ENCODE measurements at regions not wholly inside any gene's neighbourhood (a gene's known extent, or its start where the extent isn't known, plus 50 kb on each side); places are given as distances from the start of the nearest gene placed in this dataset.

DNA sequence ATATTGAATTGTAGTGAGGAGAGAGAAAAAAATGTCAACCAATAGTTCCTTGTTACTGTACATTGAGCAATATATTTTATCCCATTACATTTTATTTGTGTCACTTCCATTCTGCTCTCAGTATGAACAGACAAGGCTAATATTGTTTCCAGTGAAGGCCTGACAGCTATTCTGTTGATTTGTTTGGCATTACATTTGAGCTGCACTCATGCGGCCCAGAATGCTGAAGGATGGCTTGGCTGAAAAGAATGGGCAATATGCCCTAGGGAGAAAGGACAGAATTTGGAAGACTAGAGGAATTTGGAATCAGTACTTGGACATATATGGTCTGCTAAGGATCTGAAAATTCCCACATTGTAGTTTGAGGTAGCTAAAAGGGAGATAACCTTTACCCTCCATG, 1294.4 kb downstream of the CDH8 start:
- TF ChIP-seq, protein P1, sequence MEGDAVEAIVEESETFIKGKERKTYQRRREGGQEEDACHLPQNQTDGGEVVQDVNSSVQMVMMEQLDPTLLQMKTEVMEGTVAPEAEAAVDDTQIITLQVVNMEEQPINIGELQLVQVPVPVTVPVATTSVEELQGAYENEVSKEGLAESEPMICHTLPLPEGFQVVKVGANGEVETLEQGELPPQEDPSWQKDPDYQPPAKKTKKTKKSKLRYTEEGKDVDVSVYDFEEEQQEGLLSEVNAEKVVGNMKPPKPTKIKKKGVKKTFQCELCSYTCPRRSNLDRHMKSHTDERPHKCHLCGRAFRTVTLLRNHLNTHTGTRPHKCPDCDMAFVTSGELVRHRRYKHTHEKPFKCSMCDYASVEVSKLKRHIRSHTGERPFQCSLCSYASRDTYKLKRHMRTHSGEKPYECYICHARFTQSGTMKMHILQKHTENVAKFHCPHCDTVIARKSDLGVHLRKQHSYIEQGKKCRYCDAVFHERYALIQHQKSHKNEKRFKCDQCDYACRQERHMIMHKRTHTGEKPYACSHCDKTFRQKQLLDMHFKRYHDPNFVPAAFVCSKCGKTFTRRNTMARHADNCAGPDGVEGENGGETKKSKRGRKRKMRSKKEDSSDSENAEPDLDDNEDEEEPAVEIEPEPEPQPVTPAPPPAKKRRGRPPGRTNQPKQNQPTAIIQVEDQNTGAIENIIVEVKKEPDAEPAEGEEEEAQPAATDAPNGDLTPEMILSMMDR (conservative IDR thresholded peaks at IDR 0.05; ENCODE audit: control insufficient read depth, insufficient read depth, low read depth, low read length): no peak
- no peak for DNase-seq (ENCODE audit: low read depth)
- no peak overlapping the region for H3K4me3 ChIP-seq (ENCODE audit: control insufficient read depth, low read depth, low read length)

DNA sequence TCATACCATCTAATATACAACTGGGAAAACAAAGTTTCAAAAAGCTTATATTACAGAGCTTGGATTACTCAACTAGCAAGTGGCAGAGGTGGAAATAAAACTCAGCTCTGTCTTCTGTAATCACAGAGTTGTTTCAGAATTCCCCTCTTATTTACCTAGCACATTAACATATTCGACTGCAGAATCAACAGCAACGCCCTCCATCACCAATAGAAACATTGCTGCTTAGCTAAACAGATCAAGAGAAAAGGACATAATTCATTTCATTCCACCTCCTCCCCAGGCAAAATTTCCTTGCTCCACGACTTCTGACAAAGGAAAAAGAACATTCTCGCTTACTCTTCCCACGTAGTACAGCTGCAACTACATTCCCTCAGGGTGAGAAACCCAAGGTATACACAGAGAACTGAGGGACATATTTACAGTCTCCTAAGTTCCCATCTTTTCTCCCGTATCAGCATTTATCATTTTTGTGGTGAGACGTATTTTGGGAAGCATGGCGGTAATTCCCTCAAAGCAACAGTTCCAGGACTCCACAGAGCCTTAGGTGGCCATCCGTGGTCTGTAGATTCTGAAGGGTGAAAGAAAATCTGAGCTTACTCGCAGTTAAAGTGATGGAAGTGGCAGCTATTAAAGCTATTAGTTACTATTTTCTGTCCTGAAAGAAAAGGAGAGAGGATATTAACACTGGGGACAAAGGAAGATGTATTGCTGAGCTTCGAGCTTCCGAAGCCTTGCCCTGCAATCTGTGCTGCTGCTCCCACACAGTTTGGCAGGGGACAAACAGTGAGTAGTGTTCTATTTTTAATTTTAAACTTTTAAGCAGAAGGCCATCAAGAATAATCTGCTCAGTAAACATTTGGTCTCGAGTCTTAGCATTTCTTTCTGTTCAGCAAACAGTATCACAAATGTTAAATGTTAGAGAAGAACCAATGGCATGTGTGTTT, 1296.2 kb downstream of the CDH8 start:
- H3K4me3 ChIP-seq (ENCODE audit: control insufficient read depth, low read depth, low read length): no peak overlapping the region
- no peak for DNase-seq (ENCODE audit: low read depth)
- TF ChIP-seq, protein P1 (conservative IDR thresholded peaks at IDR 0.05; ENCODE audit: control insufficient read depth, insufficient read depth, low read depth, low read length): no peak

DNA sequence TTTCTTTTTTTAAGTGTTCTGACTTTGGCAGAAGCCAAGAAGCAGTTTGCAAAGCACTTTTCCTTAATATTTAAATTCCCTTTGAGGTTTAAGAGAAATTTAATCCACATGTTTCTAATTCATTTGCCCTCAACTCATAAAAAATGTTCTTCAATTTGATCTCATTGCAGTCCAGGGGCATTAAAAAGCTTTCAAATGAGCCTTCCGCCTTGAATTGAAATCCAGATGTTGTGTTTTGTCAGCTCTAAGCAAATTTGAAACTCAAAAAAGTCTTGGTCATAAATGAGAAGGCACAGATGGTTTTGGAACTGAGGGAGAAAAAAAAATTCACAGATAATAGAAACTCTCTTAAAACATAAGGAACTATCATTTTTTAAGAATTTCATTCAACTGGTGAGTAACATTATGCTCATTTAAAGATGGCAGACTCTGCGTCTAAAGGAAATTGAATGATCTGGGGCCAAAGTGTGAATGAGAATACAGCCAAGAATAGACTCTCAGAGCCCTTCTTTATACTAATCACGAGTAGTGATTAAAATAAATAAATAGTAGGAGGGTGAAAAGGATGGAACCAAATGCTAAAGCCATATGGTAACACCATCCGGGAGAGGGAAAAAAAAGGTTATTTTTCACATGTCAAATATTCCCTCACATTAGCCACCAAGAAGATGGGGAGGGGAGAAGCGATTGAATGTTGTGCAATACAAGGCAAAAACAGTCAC, 1304.7 kb downstream of the CDH8 start:
- TF ChIP-seq, protein P1 (conservative IDR thresholded peaks at IDR 0.05; ENCODE audit: control insufficient read depth, insufficient read depth, low read depth, low read length): no peak
- DNase-seq (ENCODE audit: low read depth): no peak
- no peak overlapping the region for H3K4me3 ChIP-seq (ENCODE audit: control insufficient read depth, low read depth, low read length)

DNA sequence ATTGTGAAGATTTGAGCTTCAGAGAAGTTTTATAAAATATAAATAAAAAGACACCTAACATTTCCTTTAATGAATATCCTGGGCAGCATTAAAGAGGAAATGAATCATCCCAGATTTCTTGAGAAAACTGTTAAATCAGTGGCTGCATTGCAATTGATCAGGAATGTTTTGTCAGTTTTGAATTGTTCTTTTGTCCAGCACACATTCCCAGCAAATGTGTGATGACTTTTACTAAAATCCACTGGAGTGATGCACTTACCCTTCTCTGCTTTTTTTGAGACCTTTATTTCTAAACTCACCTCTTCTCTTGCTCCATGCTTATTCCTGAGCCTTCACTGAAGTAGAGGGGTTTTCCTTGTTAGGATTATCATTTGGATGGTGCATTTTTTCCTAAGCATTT, 1307.2 kb downstream of the CDH8 start:
- no peak for DNase-seq (ENCODE audit: low read depth)
- no peak overlapping the region for H3K4me3 ChIP-seq (ENCODE audit: control insufficient read depth, low read depth, low read length)
- TF ChIP-seq, protein P1 (conservative IDR thresholded peaks at IDR 0.05; ENCODE audit: control insufficient read depth, insufficient read depth, low read depth, low read length): no peak

DNA sequence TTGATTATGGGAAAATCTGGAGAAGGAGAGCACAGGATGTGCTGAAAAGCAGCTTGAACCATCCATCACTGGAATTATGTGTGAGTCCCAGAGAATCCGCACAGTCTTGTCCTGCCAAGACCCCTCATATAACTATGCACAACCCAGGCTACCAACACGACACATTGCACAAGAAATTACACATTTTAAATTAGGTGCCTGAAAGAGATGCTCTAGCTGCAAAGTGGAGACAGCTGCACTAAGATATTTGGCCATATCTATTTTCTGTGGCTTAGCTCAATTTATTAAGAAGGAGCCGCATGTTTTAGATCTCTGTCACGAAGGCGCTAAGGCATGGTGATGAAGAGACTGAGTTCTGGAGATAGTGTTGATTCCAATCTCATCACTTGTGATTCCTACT, 1308.4 kb downstream of the CDH8 start:
- H3K4me3 ChIP-seq (ENCODE audit: control insufficient read depth, low read depth, low read length): no peak overlapping the region
- no peak for DNase-seq (ENCODE audit: low read depth)
- TF ChIP-seq, protein P1 (conservative IDR thresholded peaks at IDR 0.05; ENCODE audit: control insufficient read depth, insufficient read depth, low read depth, low read length): no peak

DNA sequence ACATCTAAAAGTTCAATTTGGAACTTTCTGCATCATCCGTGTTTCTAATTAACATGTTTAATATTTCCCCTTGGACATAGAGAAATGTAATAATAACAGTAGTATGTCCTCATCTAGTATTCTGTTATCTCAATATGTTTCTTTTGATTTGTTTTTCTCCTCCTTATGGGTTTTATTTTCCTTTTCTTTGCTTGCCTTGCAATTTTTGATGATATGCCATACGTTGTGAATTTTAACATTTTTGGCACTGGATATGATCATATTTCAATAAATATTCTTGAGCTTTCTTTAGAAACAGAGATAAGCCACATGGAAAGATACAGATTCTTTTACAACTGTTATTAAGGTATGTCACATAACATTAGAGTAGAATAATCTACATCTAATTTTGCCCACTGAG, 1316.2 kb downstream of the CDH8 start:
- TF ChIP-seq, protein P1 (conservative IDR thresholded peaks at IDR 0.05; ENCODE audit: control insufficient read depth, insufficient read depth, low read depth, low read length): no peak
- no peak overlapping the region for H3K4me3 ChIP-seq (ENCODE audit: control insufficient read depth, low read depth, low read length)
- DNase-seq (ENCODE audit: low read depth): no peak
